Chondrocyte (in vitro differentiated cells): ENCODE measurements at regions not wholly inside any gene's neighbourhood (a gene's known extent, or its start where the extent isn't known, plus 50 kb on each side); places are given as distances from the start of the nearest gene placed in this dataset.

Experiments used
- DNase-seq: peaks from one replicate; pipeline ENCODE4 v3.0.0; 2021; ENCODE audit warnings: mixed read lengths, low spot score
- H3K27ac Mint-ChIP-seq: one replicate; pipeline ENCODE4 v1.8.0; 2021; ENCODE audit warnings: mild to moderate bottlenecking, moderate library complexity, mixed read lengths; ENCODE audit not compliant: unreplicated experiment
- H3K27me3 Mint-ChIP-seq: 2 replicates; pipeline ENCODE4 v1.8.0; 2021; ENCODE audit warnings: low read depth, mixed read lengths
- H3K36me3 Mint-ChIP-seq: 2 replicates; pipeline ENCODE4 v1.8.0; 2021; ENCODE audit warnings: low read depth, mixed read lengths
- H3K4me1 Mint-ChIP-seq: 2 replicates; pipeline ENCODE4 v1.8.0; 2021; ENCODE audit warnings: low read depth, mild to moderate bottlenecking, mixed read lengths
- H3K4me3 Mint-ChIP-seq: one replicate; pipeline ENCODE4 v1.8.0; 2021; ENCODE audit warnings: mild to moderate bottlenecking, moderate library complexity, mixed read lengths; ENCODE audit not compliant: unreplicated experiment
- H3K9me3 Mint-ChIP-seq: 2 replicates; pipeline ENCODE4 v1.8.0; 2021; ENCODE audit warnings: low read depth, mixed read lengths
- CTCF ChIP-seq: fragments of 200-600 bp; sonication (generic); IDR thresholded peaks from 2 replicates; pipeline ENCODE4 v1.5.0; 2021; ENCODE audit warnings: antibody characterized with exemption, mild to moderate bottlenecking, moderate library complexity

- Mint-ChIP-seq H3K9me3 (peaks cover 9% of the 10 kb centered on the region), H3K36me3 (no peaks in the 10 kb centered on the region), H3K4me3 (no peak overlapping the region), H3K27ac (no peak overlapping the region), H3K4me1 (no peaks in the 10 kb centered on the region), H3K27me3 (no peaks in the 10 kb centered on the region)
- TF ChIP-seq CTCF, result no peak
- DNase-seq, result no peak
These were observed 117.2 kb upstream of the LRFN5 start for GRCh38 chr14:41489315-41489972.

- H3K4me3 Mint-ChIP-seq, result no peak overlapping the region
- DNase-seq, result no peak
- H3K27ac Mint-ChIP-seq, result no peak overlapping the region
- H3K36me3 Mint-ChIP-seq, result no peaks in the 10 kb centered on the region
- no peaks in the 10 kb centered on the region for H3K4me1 Mint-ChIP-seq
- no peak for TF ChIP-seq CTCF
- no peaks in the 10 kb centered on the region for H3K27me3 Mint-ChIP-seq
- peaks cover 2% of the 10 kb centered on the region for H3K9me3 Mint-ChIP-seq
These were observed 118.3 kb upstream of the LRFN5 start for GRCh38 chr14:41488401-41488800.

GRCh38 chr14:41482861-41483260 lies 123.8 kb upstream of the LRFN5 start:
- no peaks in the 10 kb centered on the region for H3K36me3 Mint-ChIP-seq
- H3K27ac Mint-ChIP-seq, result no peak overlapping the region
- no peak for TF ChIP-seq CTCF
- no peaks in the 10 kb centered on the region for H3K9me3 Mint-ChIP-seq
- H3K4me1 Mint-ChIP-seq, result no peaks in the 10 kb centered on the region
- DNase-seq, result no peak
- no peak overlapping the region for H3K4me3 Mint-ChIP-seq
- H3K27me3 Mint-ChIP-seq, result no peaks in the 10 kb centered on the region

GRCh38 chr14:41476526-41476925 lies 130.2 kb upstream of the LRFN5 start:
- Mint-ChIP-seq H3K4me3 (no peak overlapping the region), H3K36me3 (no peaks in the 10 kb centered on the region), H3K4me1 (no peaks in the 10 kb centered on the region), H3K9me3 (no peaks in the 10 kb centered on the region), H3K27ac (no peak overlapping the region), H3K27me3 (peaks cover 3% of the 10 kb centered on the region)
- no peak for TF ChIP-seq CTCF
- no peak for DNase-seq

- Mint-ChIP-seq H3K9me3 (no peaks in the 10 kb centered on the region), H3K27ac (no peak overlapping the region), H3K4me1 (no peaks in the 10 kb centered on the region), H3K27me3 (peaks cover 5% of the 10 kb centered on the region), H3K36me3 (no peaks in the 10 kb centered on the region), H3K4me3 (no peak overlapping the region)
- TF ChIP-seq CTCF, result no peak
- no peak for DNase-seq
These were observed 145.3 kb upstream of the LRFN5 start for GRCh38 chr14:41461380-41461779.
